ENCODE measurements at regions not wholly inside any gene's neighbourhood (a gene's known extent, or its start where the extent isn't known, plus 50 kb on each side); places are given as distances from the start of the nearest gene placed in this dataset.

DNA sequence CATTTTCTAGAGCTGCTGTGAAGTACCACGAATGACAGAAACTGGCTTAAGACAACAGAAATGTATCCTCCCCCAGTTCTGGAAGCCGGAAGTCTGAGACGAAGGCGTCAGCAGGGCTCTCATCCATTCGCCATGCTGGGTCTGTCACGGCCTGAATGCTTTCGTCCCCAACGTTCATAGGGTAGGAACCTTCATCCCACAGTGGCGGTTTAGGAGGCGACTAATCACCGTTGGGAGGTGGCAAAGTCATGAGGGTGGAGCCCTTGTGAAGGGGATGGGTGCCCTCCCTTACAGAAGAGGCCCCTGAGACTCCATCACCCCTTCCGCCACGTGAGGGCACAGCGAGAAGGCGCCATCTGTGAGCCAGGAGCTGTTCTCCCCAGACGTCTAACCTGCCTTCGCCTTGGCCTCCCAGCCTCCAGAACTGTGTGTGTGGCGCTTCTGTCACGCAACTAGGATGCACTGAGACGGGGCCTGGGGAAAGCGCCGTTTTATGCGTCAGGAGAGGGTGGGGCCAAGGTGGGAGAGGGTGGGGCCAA lies 250.3 kb downstream of the TTLL2 start:
- TF ChIP-seq MAFG (tag; conservative IDR thresholded peaks at IDR 0.05) = no peak
- no peak for TF ChIP-seq JUN (IDR thresholded peaks at IDR 0.05; ENCODE audit: borderline replicate concordance, low read depth, low read length)
- TF ChIP-seq JUN (CRISPR knock-in tag; IDR thresholded peaks at IDR 0.05; ENCODE audit: borderline replicate concordance) = no peak
- TF ChIP-seq RCOR1 (IDR thresholded peaks at IDR 0.05; ENCODE audit: borderline replicate concordance in 1 of 2, low read depth in 2 of 2, low read length in 2 of 2) = no peak
- TF ChIP-seq PHF20 (IDR thresholded peaks at IDR 0.05; ENCODE audit: partially characterized antibody) = no peak
- no peak for TF ChIP-seq RAD21 (CRISPR knock-in tag; conservative IDR thresholded peaks at IDR 0.05 in 1 of 2, IDR thresholded peaks at IDR 0.05 in 1 of 2)
- TF ChIP-seq E2F4 (CRISPR knock-in tag; IDR thresholded peaks at IDR 0.05; ENCODE audit: low read depth) = no peak
- TF ChIP-seq ZFP1 (CRISPR knock-in tag; IDR thresholded peaks at IDR 0.05) = no peak
- no peak for TF ChIP-seq ZKSCAN1 (IDR thresholded peaks at IDR 0.05; ENCODE audit: low read depth, low read length)
- TF ChIP-seq ATF6 (CRISPR knock-in tag; IDR thresholded peaks at IDR 0.05) = no peak
- TF ChIP-seq, protein P1, sequence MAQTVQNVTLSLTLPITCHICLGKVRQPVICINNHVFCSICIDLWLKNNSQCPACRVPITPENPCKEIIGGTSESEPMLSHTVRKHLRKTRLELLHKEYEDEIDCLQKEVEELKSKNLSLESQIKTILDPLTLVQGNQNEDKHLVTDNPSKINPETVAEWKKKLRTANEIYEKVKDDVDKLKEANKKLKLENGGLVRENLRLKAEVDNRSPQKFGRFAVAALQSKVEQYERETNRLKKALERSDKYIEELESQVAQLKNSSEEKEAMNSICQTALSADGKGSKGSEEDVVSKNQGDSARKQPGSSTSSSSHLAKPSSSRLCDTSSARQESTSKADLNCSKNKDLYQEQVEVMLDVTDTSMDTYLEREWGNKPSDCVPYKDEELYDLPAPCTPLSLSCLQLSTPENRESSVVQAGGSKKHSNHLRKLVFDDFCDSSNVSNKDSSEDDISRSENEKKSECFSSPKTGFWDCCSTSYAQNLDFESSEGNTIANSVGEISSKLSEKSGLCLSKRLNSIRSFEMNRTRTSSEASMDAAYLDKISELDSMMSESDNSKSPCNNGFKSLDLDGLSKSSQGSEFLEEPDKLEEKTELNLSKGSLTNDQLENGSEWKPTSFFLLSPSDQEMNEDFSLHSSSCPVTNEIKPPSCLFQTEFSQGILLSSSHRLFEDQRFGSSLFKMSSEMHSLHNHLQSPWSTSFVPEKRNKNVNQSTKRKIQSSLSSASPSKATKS (CRISPR knock-in tag; IDR thresholded peaks at IDR 0.05) = no peak
- TF ChIP-seq ATF2 (CRISPR knock-in tag; IDR thresholded peaks at IDR 0.05) = no peak
- no peak for TF ChIP-seq RBM22 (IDR thresholded peaks at IDR 0.05; ENCODE audit: low read depth, low read length, poor library complexity, severe bottlenecking)
- TF ChIP-seq PHF8 (IDR thresholded peaks at IDR 0.05; ENCODE audit: borderline replicate concordance, low read length) = no peak
